Activated CD4-positive, alpha-beta T cell treated with anti-CD3 and anti-CD28 coated beads, Interleukin-2, amount 10 ng/mL, durations not matched to agents 7 days and 5 days (primary cell): ENCODE measurements at regions not wholly inside any gene's neighbourhood (a gene's known extent, or its start where the extent isn't known, plus 50 kb on each side); places are given as distances from the start of the nearest gene placed in this dataset.

ENCODE experiments used
- CTCF ChIA-PET: fragments of 350-600 bp; sonication (Branson Sonifier 250); formaldehyde crosslinking; loops from one replicate; lab custom pipeline; 2021; ENCODE audit warnings: antibody characterized with exemption; lab: Charles Lee
- POLR2A ChIA-PET: fragments of 350-600 bp; sonication (Branson Sonifier 250); formaldehyde crosslinking; loops from one replicate; lab custom pipeline; 2021; ENCODE audit warnings: antibody characterized with exemption; lab: Charles Lee
- DNase-seq: peaks from one replicate; pipeline ENCODE4 v3.0.0-alpha.2; 2020
- H3K27ac Mint-ChIP-seq: one replicate; pipeline ENCODE4 v1.8.0; 2021; ENCODE audit warnings: mild to moderate bottlenecking, moderate library complexity, mixed read lengths
- H3K27me3 Mint-ChIP-seq: one replicate; pipeline ENCODE4 v1.8.0; 2021; ENCODE audit warnings: mixed read lengths
- H3K36me3 Mint-ChIP-seq: one replicate; pipeline ENCODE4 v1.8.0; 2021; ENCODE audit warnings: low read depth, mixed read lengths
- H3K4me1 Mint-ChIP-seq: one replicate; pipeline ENCODE4 v1.8.0; 2021; ENCODE audit warnings: mixed read lengths
- H3K4me3 Mint-ChIP-seq: one replicate; pipeline ENCODE4 v1.8.0; 2021; ENCODE audit warnings: mild to moderate bottlenecking, moderate library complexity, mixed read lengths
- H3K9me3 Mint-ChIP-seq: one replicate; pipeline ENCODE4 v1.8.0; 2021; ENCODE audit warnings: mixed read lengths

- H3K4me3 Mint-ChIP-seq, result no peak overlapping the region
- no peak for DNase-seq
- CTCF ChIA-PET, result no interaction called here
- H3K36me3 Mint-ChIP-seq, result no peaks in the 10 kb centered on the region
- POLR2A ChIA-PET, result no interaction called here
- H3K9me3 Mint-ChIP-seq, result peaks cover 26% of the 10 kb centered on the region
- H3K27ac Mint-ChIP-seq, result no peak overlapping the region
- H3K27me3 Mint-ChIP-seq, result no peaks in the 10 kb centered on the region
- no peaks in the 10 kb centered on the region for H3K4me1 Mint-ChIP-seq
Observed at GRCh38 chr16:61596655-61597054, 439.6 kb downstream of the CDH8 start.

DNA sequence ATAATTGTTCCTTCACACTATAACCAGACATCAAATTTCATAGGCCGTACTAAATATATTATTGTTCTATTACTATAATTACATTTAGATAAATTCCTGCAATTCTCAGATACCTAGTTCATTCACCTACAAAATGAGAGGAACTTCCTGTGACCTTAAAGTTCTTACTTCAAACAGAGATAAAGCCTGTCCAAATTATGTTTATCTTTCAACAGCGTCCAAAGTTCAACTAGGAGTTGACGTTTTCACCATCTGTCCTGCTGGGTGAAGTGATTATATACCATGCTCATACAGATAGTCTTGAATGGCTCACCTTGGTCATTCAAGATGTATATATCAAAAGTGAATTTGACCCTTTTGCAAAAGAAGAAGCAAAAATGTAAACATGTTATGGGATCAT is 440.6 kb downstream of the CDH8 start:
- Mint-ChIP-seq H3K9me3 (peaks cover 26% of the 10 kb centered on the region), H3K4me1 (no peaks in the 10 kb centered on the region), H3K36me3 (no peaks in the 10 kb centered on the region), H3K27me3 (no peaks in the 10 kb centered on the region), H3K4me3 (no peak overlapping the region), H3K27ac (no peak overlapping the region)
- DNase-seq, result no peak
- POLR2A ChIA-PET, result no interaction called here
- CTCF ChIA-PET, result no interaction called here

DNA sequence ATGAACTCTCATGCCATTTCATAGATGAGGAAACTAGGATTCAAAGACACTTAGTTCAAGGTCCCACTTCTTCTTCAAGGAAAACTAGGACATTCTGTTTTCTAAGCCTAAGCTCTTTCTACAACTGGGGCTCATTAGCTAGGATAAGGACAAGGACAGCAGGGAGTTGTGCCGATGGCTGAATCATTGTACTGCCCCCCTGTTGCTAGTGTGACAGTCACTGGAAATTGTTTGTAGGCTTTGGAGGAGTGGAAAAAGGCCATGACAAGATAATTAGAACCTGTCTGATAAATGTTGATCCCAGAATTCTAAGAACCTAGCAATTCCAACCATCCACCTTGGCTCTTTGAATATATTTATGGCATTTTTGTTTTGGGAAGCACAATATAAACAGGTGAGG is 445.7 kb downstream of the CDH8 start:
- H3K9me3 Mint-ChIP-seq, result peaks cover 23% of the 10 kb centered on the region
- ChIA-PET POLR2A (no interaction called here), CTCF (no interaction called here)
- H3K4me1 Mint-ChIP-seq, result no peaks in the 10 kb centered on the region
- H3K36me3 Mint-ChIP-seq, result no peaks in the 10 kb centered on the region
- no peak overlapping the region for H3K27ac Mint-ChIP-seq
- H3K27me3 Mint-ChIP-seq, result no peaks in the 10 kb centered on the region
- DNase-seq, result no peak
- H3K4me3 Mint-ChIP-seq, result no peak overlapping the region

DNA sequence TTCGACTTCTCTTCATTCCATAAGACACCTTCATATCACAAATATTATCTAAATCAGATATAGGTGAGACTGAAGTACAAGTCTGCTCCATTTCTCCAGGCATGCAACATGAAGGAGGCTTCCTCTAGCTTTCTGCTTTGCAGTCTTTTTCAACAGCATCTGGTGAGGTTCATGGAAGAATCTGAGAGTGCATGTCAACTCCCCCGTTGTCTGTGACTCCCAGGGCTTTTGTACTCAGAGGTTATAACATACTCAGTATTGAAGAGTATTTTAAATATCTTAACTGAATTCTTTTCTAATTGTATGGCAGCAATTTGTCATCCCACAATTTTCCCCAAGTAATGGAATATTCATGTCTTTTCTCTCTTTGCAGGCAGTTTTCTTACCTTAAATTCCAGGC is 448.7 kb downstream of the CDH8 start:
- ChIA-PET CTCF (no interaction called here), POLR2A (no interaction called here)
- Mint-ChIP-seq H3K4me1 (no peaks in the 10 kb centered on the region), H3K9me3 (peaks cover 12% of the 10 kb centered on the region), H3K27ac (no peak overlapping the region), H3K4me3 (no peak overlapping the region), H3K27me3 (no peaks in the 10 kb centered on the region), H3K36me3 (no peaks in the 10 kb centered on the region)
- DNase-seq, result no peak

GRCh38 chr16:61581417-61582046 is 454.7 kb downstream of the CDH8 start:
- Mint-ChIP-seq H3K27ac (no peak overlapping the region), H3K9me3 (peaks cover 12% of the 10 kb centered on the region), H3K4me1 (no peaks in the 10 kb centered on the region)

GRCh38 chr16:61580579-61580978 is 455.7 kb downstream of the CDH8 start:
- no peaks in the 10 kb centered on the region for H3K4me1 Mint-ChIP-seq
- no peak for DNase-seq
- no peak overlapping the region for H3K27ac Mint-ChIP-seq
- peaks cover 12% of the 10 kb centered on the region for H3K9me3 Mint-ChIP-seq
- no peaks in the 10 kb centered on the region for H3K27me3 Mint-ChIP-seq
- ChIA-PET CTCF (no interaction called here), POLR2A (no interaction called here)
- no peaks in the 10 kb centered on the region for H3K36me3 Mint-ChIP-seq
- H3K4me3 Mint-ChIP-seq, result no peak overlapping the region

More at GRCh38 chr16:61581417-61582046, 454.7 kb downstream of the CDH8 start:
- no peak for DNase-seq
- Mint-ChIP-seq H3K4me3 (no peak overlapping the region), H3K36me3 (no peaks in the 10 kb centered on the region), H3K27me3 (no peaks in the 10 kb centered on the region)
- POLR2A ChIA-PET, result no interaction called here
- CTCF ChIA-PET, result no interaction called here

DNA sequence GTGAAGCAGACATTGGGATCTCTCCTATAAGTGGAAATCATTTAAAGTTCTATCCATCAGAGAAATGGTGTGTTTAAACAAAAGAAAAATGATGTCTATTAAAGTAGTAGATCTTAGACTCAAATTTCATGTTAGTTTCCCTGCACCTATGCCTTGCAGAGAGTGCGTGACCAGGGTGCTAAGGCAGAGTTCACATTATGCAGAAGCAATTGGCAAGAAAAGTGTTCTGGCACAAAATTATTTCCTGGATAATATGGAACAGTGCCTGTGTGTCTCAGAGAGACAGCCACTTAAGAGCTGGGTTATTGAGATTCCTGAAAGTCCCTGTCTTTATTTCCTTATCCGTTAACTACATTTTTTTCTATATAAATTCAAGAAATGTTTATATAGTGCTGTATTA is 457.0 kb downstream of the CDH8 start:
- no peak overlapping the region for H3K27ac Mint-ChIP-seq
- H3K27me3 Mint-ChIP-seq, result no peaks in the 10 kb centered on the region
- peaks cover 7% of the 10 kb centered on the region for H3K9me3 Mint-ChIP-seq
- CTCF ChIA-PET, result no interaction called here
- H3K4me1 Mint-ChIP-seq, result no peaks in the 10 kb centered on the region
- POLR2A ChIA-PET, result no interaction called here
- no peaks in the 10 kb centered on the region for H3K36me3 Mint-ChIP-seq
- DNase-seq, result no peak
- no peak overlapping the region for H3K4me3 Mint-ChIP-seq

DNA sequence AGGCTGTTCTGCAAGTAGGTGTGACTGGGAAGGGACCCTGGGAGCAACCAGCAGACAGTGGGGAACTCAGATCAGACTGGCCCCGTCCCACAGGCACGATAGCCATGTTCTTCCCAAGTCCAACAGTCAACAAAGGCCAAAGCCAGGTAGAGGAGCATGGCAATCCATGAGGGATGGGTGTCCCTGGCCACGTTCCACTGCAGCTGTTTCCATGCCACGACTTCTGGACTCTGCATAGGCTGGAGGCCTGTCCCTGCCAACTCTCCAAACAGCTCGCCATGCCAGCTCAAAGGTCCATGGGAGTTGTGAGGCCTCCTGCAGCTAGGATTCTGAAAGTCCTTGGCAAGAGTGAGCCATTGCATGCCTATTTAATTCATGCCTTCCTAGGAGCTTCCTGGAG is 459.8 kb downstream of the CDH8 start:
- POLR2A ChIA-PET, result no interaction called here
- no peaks in the 10 kb centered on the region for H3K36me3 Mint-ChIP-seq
- no peak for DNase-seq
- no peaks in the 10 kb centered on the region for H3K4me1 Mint-ChIP-seq
- CTCF ChIA-PET, result no interaction called here
- no peaks in the 10 kb centered on the region for H3K27me3 Mint-ChIP-seq
- H3K27ac Mint-ChIP-seq, result no peak overlapping the region
- no peak overlapping the region for H3K4me3 Mint-ChIP-seq
- H3K9me3 Mint-ChIP-seq, result peaks cover 14% of the 10 kb centered on the region

DNA sequence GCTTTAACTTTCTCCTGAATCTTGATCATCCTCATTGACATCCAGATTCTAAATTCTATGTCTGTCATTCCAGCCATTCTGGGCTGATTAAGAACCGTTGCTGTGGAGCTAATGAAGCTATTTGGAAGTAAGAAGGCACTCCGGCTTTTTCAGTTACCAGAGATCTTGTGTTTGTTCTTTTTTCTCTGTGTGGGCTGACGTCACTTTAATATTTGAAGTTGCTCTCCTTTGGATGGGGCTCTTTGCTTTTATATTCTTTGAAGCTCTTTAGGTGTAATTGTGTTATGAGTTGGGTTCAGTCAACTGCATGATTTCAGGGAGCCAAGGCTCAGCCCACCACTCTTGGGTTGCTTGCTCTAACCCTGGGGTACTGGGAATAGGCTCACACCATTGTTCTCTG is 460.6 kb downstream of the CDH8 start:
- Mint-ChIP-seq H3K9me3 (peaks cover 18% of the 10 kb centered on the region), H3K27me3 (no peaks in the 10 kb centered on the region), H3K27ac (no peak overlapping the region), H3K4me1 (no peaks in the 10 kb centered on the region), H3K36me3 (no peaks in the 10 kb centered on the region), H3K4me3 (no peak overlapping the region)
- CTCF ChIA-PET, result no interaction called here
- DNase-seq, result no peak
- POLR2A ChIA-PET, result no interaction called here

- no peak for DNase-seq
- Mint-ChIP-seq H3K9me3 (peaks cover 26% of the 10 kb centered on the region), H3K4me1 (no peaks in the 10 kb centered on the region), H3K27ac (no peak overlapping the region), H3K36me3 (no peaks in the 10 kb centered on the region), H3K4me3 (no peak overlapping the region), H3K27me3 (no peaks in the 10 kb centered on the region)
- ChIA-PET POLR2A (no interaction called here), CTCF (no interaction called here)
Observed at GRCh38 chr16:61569028-61569427, 467.2 kb downstream of the CDH8 start.

GRCh38 chr16:61564716-61565115 is 471.5 kb downstream of the CDH8 start:
- POLR2A ChIA-PET, result no interaction called here
- no peak overlapping the region for H3K27ac Mint-ChIP-seq
- H3K9me3 Mint-ChIP-seq, result peaks cover 22% of the 10 kb centered on the region
- H3K4me1 Mint-ChIP-seq, result no peaks in the 10 kb centered on the region
- no peaks in the 10 kb centered on the region for H3K36me3 Mint-ChIP-seq
- DNase-seq, result no peak
- CTCF ChIA-PET, result no interaction called here
- H3K27me3 Mint-ChIP-seq, result no peaks in the 10 kb centered on the region
- no peak overlapping the region for H3K4me3 Mint-ChIP-seq

- H3K4me1 Mint-ChIP-seq, result no peaks in the 10 kb centered on the region
- CTCF ChIA-PET, result interaction anchor here (0.6 kb wide), 1 partner anchor 99 kb away, joined by 4 read pairs; no protein-coding TSS in a partner anchor
- no peaks in the 10 kb centered on the region for H3K36me3 Mint-ChIP-seq
Observed at GRCh38 chr16:61555718-61556441, 480.4 kb downstream of the CDH8 start.

GRCh38 chr16:61549327-61549726 is 486.9 kb downstream of the CDH8 start:
- POLR2A ChIA-PET, result no interaction called here
- Mint-ChIP-seq H3K9me3 (peaks cover 8% of the 10 kb centered on the region), H3K4me3 (no peak overlapping the region), H3K4me1 (no peaks in the 10 kb centered on the region), H3K36me3 (no peaks in the 10 kb centered on the region), H3K27me3 (no peaks in the 10 kb centered on the region), H3K27ac (no peak overlapping the region)
- CTCF ChIA-PET, result no interaction called here
- DNase-seq, result no peak

More at GRCh38 chr16:61555718-61556441, 480.4 kb downstream of the CDH8 start:
- no peak overlapping the region for H3K4me3 Mint-ChIP-seq
- no peak for DNase-seq
- H3K9me3 Mint-ChIP-seq, result peaks cover 10% of the 10 kb centered on the region
- POLR2A ChIA-PET, result no interaction called here
- no peaks in the 10 kb centered on the region for H3K27me3 Mint-ChIP-seq
- no peak overlapping the region for H3K27ac Mint-ChIP-seq

DNA sequence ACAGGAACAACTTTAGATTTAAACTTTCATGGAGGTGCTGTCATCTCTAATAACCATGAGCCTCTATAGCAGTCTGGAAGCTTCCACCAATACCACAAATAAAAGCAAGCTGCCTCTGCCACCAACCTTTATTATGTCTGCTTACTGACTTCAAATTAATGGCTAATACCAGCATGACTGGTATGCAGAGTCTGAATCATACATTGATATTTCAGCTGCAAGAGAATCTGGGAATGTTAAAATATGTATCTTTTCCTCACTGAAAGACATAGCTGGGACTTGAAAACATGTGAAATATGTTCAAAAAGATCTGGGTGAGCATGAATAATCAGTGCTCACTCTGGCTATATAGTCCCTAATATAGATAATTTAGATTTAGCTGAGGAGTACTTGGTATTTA is 488.6 kb downstream of the CDH8 start:
- no peak for DNase-seq
- Mint-ChIP-seq H3K4me3 (no peak overlapping the region), H3K27me3 (no peaks in the 10 kb centered on the region), H3K9me3 (peaks cover 8% of the 10 kb centered on the region), H3K27ac (no peak overlapping the region), H3K4me1 (no peaks in the 10 kb centered on the region), H3K36me3 (no peaks in the 10 kb centered on the region)
- POLR2A ChIA-PET, result no interaction called here
- CTCF ChIA-PET, result no interaction called here
